ENCODE measurements at regions not wholly inside any gene's neighbourhood (a gene's known extent, or its start where the extent isn't known, plus 50 kb on each side); places are given as distances from the start of the nearest gene placed in this dataset.

DNA sequence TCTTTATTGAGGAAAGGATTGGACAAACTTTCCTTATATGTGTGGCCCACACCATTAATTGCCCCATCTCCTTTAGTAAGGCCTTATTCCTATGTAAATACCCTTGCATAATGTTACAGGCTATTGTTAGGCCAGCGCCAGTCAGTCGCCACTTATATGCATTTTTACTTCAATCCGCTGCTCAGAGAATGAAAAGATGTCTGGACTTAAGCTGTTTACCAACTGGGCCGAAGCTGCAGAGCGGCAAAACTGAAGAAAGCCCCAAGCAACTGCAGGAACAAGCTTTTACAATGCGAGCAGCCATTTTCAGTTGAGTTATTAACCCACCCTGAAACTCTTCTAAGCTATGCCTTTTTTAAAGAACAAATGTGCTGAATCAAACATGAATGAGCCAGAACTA is 92.1 kb upstream of the OTX2 start:
- Histone ChIP-seq H3K4me2 (ENCODE audit: low read depth, low read length) (no peak overlapping the region), H3K27me3 (ENCODE audit: control insufficient read depth in 1 of 2, insufficient read depth in 2 of 2, low read length in 2 of 2) (no peaks in the 10 kb centered on the region; a peak in 1 of 5 replicates), H3K27ac (ENCODE audit: extremely low read length, insufficient read depth, low read length) (no peak overlapping the region), H3K36me3 (replicated peaks in 1 of 2; ENCODE audit: control insufficient read depth in 1 of 2, insufficient read depth in 2 of 2, low read length in 2 of 2) (no peaks in the 10 kb centered on the region), H2AFZ (ENCODE audit: low read length) (no peak overlapping the region), H3K4me1 (ENCODE audit: insufficient read depth, low read length) (no peaks in the 10 kb centered on the region), H3K9me3 (ENCODE audit: low read length) (no peaks in the 10 kb centered on the region), H3K79me2 (ENCODE audit: insufficient read depth, low read length) (no peaks in the 10 kb centered on the region), H3K9ac (ENCODE audit: insufficient read depth, low read depth, low read length) (no peak overlapping the region), H3K4me3 (replicated peaks in 1 of 3; ENCODE audit: insufficient read depth in 1 of 3, low read depth in 2 of 3, low read length in 3 of 3) (no peak overlapping the region), H4K20me1 (ENCODE audit: insufficient read depth, low read length) (no peaks in the 10 kb centered on the region)
- POLR2A ChIA-PET = no interaction called here
- FAIRE-seq (no peak), DNase-seq (ENCODE audit: low spot score) (no peak), ATAC-seq (no peak)
- CTCF ChIA-PET (ENCODE audit: low intra/inter-chr PET ratio, low total read pairs) = no interaction called here
- in situ Hi-C loops (cut with HindIII; ENCODE audit: extremely low pct_ligation_motif_present, low pct_unique_long_range_greater_than_20kb) = no loop called here
- TF ChIP-seq SMC3 (IDR thresholded peaks at IDR 0.05; ENCODE audit: low read length) (no peak), ZNF549 (CRISPR knock-in tag; IDR thresholded peaks at IDR 0.05) (no peak), ZNF207 (IDR thresholded peaks at IDR 0.05; ENCODE audit: borderline replicate concordance) (no peak), SYNCRIP (IDR thresholded peaks at IDR 0.05; ENCODE audit: insufficient read depth, low read depth, low read length) (no peak), SP5 (CRISPR knock-in tag; IDR thresholded peaks at IDR 0.05; ENCODE audit: borderline replicate concordance, low read depth) (no peak), ZNF564 (CRISPR knock-in tag; IDR thresholded peaks at IDR 0.05) (no peak), CENPT (CRISPR knock-in tag; IDR thresholded peaks at IDR 0.05; ENCODE audit: low read depth) (no peak), ZNF253 (CRISPR knock-in tag; IDR thresholded peaks at IDR 0.05; ENCODE audit: borderline replicate concordance) (no peak), HDAC1 (CRISPR knock-in tag; IDR thresholded peaks at IDR 0.05) (no peak), RBM22 (optimal IDR thresholded peaks at IDR 0.05; ENCODE audit: low read length) (no peak), MAZ (IDR thresholded peaks at IDR 0.05; ENCODE audit: borderline replicate concordance, low read depth, low read length) (no peak), MAZ (CRISPR knock-in tag; IDR thresholded peaks at IDR 0.05; ENCODE audit: low read depth) (no peak), SP4 (CRISPR knock-in tag; IDR thresholded peaks at IDR 0.05) (no peak), PCBP2 (optimal IDR thresholded peaks at IDR 0.05; ENCODE audit: low read depth, low read length, poor library complexity, severe bottlenecking) (no peak), PITX1 (CRISPR knock-in tag; IDR thresholded peaks at IDR 0.05) (no peak)
- TF ChIP-seq, protein P1, sequence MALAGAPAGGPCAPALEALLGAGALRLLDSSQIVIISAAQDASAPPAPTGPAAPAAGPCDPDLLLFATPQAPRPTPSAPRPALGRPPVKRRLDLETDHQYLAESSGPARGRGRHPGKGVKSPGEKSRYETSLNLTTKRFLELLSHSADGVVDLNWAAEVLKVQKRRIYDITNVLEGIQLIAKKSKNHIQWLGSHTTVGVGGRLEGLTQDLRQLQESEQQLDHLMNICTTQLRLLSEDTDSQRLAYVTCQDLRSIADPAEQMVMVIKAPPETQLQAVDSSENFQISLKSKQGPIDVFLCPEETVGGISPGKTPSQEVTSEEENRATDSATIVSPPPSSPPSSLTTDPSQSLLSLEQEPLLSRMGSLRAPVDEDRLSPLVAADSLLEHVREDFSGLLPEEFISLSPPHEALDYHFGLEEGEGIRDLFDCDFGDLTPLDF (CRISPR knock-in tag; IDR thresholded peaks at IDR 0.05) = no peak
- 43% methylated on average over 6 of the region's 6 CpGs for WGBS (ENCODE audit: low lambda C conversion rate)
- BruUV-seq (replicated peaks) = no TSS peak
- intact Hi-C loops (cut with micrococcal nuclease; ENCODE audit: unreplicated experiment) = no loop called here

Measured in HepG2 (cell line).